ENCODE measurements at regions not wholly inside any gene's neighbourhood (a gene's known extent, or its start where the extent isn't known, plus 50 kb on each side); places are given as distances from the start of the nearest gene placed in this dataset.

- TF ChIP-seq CTCF (IDR thresholded peaks at IDR 0.05; ENCODE audit: low read depth, low read length, poor library complexity, severe bottlenecking) (no peak), EZH2phosphoT487 (IDR thresholded peaks at IDR 0.05; ENCODE audit: borderline replicate concordance, low read length) (no peak)
Measured at GRCh38 chr5:161960314-161960713, 107.3 kb upstream of the GABRG2 start.
